SK-N-SH treated with all-trans-retinoic acid at 6 μM for 48 hours (cell line): ENCODE measurements at regions not wholly inside any gene's neighbourhood (a gene's known extent, or its start where the extent isn't known, plus 50 kb on each side); places are given as distances from the start of the nearest gene placed in this dataset.

Experiments used
- ATAC-seq: fragments of 200-7000 bp; cut with Tn5 transposase; 3 replicates; pipeline ENCODE4 v1.9.1; 2020; ENCODE audit warnings: mild to moderate bottlenecking, moderate library complexity
- ARNTL ChIP-seq: fragments of 450-650 bp; formaldehyde crosslinking; IDR thresholded peaks from 2 replicates; pipeline ENCODE4 v1.5.0; 2020; ENCODE audit warnings: low read depth, mild to moderate bottlenecking, moderate library complexity, borderline replicate concordance
- BACH2 ChIP-seq: fragments of 250-450 bp; sonication (Bioruptor Pico); IDR thresholded peaks from 2 replicates; pipeline ENCODE4 v1.9.0; 2021; ENCODE audit warnings: mild to moderate bottlenecking, borderline replicate concordance
- CSDC2 ChIP-seq: fragments of 250-450 bp; sonication (Bioruptor Pico); IDR thresholded peaks from 2 replicates; pipeline ENCODE4 v1.5.0; 2020; ENCODE audit warnings: mild to moderate bottlenecking, moderate library complexity
- ESRRG ChIP-seq: fragments of 250-450 bp; sonication (Bioruptor Pico); IDR thresholded peaks from 2 replicates; pipeline ENCODE4 v1.6.1; 2021; ENCODE audit warnings: mild to moderate bottlenecking
- GLIS3 ChIP-seq: fragments of 250-450 bp; sonication (Bioruptor Pico); IDR thresholded peaks from 2 replicates; pipeline ENCODE4 v1.5.0; 2020; ENCODE audit warnings: mild to moderate bottlenecking, moderate library complexity
- OSR1 ChIP-seq: fragments of 250-450 bp; sonication (Bioruptor Pico); IDR thresholded peaks from 2 replicates; pipeline ENCODE4 v1.8.0; 2022; ENCODE audit warnings: moderate library complexity, mild to moderate bottlenecking, inconsistent platforms
- PPARA ChIP-seq: fragments of 250-450 bp; sonication (Bioruptor Pico); IDR thresholded peaks from 2 replicates; pipeline ENCODE4 v1.5.0; 2020; ENCODE audit warnings: mild to moderate bottlenecking, borderline replicate concordance
- RARB ChIP-seq: fragments of 250-450 bp; sonication (Bioruptor Pico); IDR thresholded peaks from 2 replicates; pipeline ENCODE4 v1.8.0; 2021; ENCODE audit warnings: mild to moderate bottlenecking, moderate library complexity
- SNAI2 ChIP-seq: fragments of 250-450 bp; sonication (Bioruptor Pico); IDR thresholded peaks from 2 replicates; pipeline ENCODE4 v1.5.0; 2020; ENCODE audit warnings: mild to moderate bottlenecking, moderate library complexity
- TCF4 ChIP-seq: fragments of 250-450 bp; sonication (Bioruptor Pico); IDR thresholded peaks from 2 replicates; pipeline ENCODE4 v1.8.0; 2021; ENCODE audit warnings: mild to moderate bottlenecking, moderate library complexity, borderline replicate concordance
- TOX ChIP-seq: fragments of 250-450 bp; sonication (Bioruptor Pico); IDR thresholded peaks from 2 replicates; pipeline ENCODE4 v1.8.0; 2021; ENCODE audit warnings: mild to moderate bottlenecking, moderate library complexity, borderline replicate concordance
- ZC3H10 ChIP-seq: fragments of 250-450 bp; sonication (Bioruptor Pico); IDR thresholded peaks from 2 replicates; pipeline ENCODE4 v1.5.1; 2021; ENCODE audit warnings: mild to moderate bottlenecking, moderate library complexity
- ZFP3 ChIP-seq: fragments of 250-450 bp; sonication (Bioruptor Pico); IDR thresholded peaks from 2 replicates; pipeline ENCODE4 v1.5.0; 2020; ENCODE audit warnings: mild to moderate bottlenecking, moderate library complexity
- ZFP30 ChIP-seq: fragments of 450-650 bp; formaldehyde crosslinking; IDR thresholded peaks from 2 replicates; pipeline ENCODE4 v1.5.0; 2022; ENCODE audit warnings: mild to moderate bottlenecking, moderate library complexity
- ZNF565 ChIP-seq: fragments of 450-650 bp; formaldehyde crosslinking; conservative IDR thresholded peaks from 2 replicates; pipeline ENCODE4 v1.5.0; 2020; ENCODE audit warnings: low read depth, mild to moderate bottlenecking, moderate library complexity
- ZNF70 ChIP-seq: fragments of 450-650 bp; formaldehyde crosslinking; IDR thresholded peaks from 2 replicates; pipeline ENCODE4 v1.5.0; 2020; ENCODE audit warnings: mild to moderate bottlenecking, moderate library complexity
- TF ChIP-seq, protein P1 (sequence below): fragments of 250-450 bp; sonication (Bioruptor Pico); IDR thresholded peaks from 2 replicates; pipeline ENCODE4 v1.5.0; 2020; ENCODE audit warnings: mild to moderate bottlenecking, moderate library complexity
- TF ChIP-seq, protein P2 (sequence below): fragments of 250-450 bp; sonication (Bioruptor Pico); IDR thresholded peaks from 2 replicates; pipeline ENCODE4 v1.5.1; 2020; ENCODE audit warnings: low read depth, mild to moderate bottlenecking, moderate library complexity
- TF ChIP-seq, protein P3 (sequence below): fragments of 250-450 bp; sonication (Bioruptor Pico); IDR thresholded peaks from 2 replicates; pipeline ENCODE4 v1.8.0; 2021; ENCODE audit warnings: low read depth, mild to moderate bottlenecking, moderate library complexity, borderline replicate concordance
- TF ChIP-seq, protein P4 (sequence below): fragments of 250-450 bp; sonication (Bioruptor Pico); IDR thresholded peaks from 2 replicates; pipeline ENCODE4 v1.5.1; 2021; ENCODE audit warnings: mild to moderate bottlenecking, moderate library complexity
- TF ChIP-seq, protein P5 (sequence below): fragments of 250-450 bp; sonication (Bioruptor Pico); IDR thresholded peaks from 2 replicates; pipeline ENCODE4 v1.8.0; 2020; ENCODE audit warnings: mild to moderate bottlenecking, moderate library complexity, borderline replicate concordance

DNA sequence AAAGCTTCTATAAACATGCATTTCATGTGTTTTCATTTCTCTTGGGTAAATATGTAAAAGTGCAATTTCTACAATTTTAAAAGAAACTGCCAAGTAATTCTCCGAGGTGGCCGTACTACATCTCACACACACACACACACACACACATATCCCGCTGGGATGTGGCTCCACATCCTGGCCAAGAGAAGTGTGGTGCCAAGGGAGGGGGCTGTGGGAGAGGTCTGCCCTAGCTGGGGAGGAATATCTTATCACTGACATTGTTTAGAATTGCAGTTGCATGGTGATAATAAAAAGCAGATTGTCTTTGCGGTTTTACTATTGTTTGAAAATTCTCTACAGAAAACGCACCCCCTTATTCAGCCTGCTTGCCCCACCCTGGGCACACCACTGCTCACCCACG lies 558.4 kb downstream of the BNC2 start (continued):
- TF ChIP-seq, protein P1, sequence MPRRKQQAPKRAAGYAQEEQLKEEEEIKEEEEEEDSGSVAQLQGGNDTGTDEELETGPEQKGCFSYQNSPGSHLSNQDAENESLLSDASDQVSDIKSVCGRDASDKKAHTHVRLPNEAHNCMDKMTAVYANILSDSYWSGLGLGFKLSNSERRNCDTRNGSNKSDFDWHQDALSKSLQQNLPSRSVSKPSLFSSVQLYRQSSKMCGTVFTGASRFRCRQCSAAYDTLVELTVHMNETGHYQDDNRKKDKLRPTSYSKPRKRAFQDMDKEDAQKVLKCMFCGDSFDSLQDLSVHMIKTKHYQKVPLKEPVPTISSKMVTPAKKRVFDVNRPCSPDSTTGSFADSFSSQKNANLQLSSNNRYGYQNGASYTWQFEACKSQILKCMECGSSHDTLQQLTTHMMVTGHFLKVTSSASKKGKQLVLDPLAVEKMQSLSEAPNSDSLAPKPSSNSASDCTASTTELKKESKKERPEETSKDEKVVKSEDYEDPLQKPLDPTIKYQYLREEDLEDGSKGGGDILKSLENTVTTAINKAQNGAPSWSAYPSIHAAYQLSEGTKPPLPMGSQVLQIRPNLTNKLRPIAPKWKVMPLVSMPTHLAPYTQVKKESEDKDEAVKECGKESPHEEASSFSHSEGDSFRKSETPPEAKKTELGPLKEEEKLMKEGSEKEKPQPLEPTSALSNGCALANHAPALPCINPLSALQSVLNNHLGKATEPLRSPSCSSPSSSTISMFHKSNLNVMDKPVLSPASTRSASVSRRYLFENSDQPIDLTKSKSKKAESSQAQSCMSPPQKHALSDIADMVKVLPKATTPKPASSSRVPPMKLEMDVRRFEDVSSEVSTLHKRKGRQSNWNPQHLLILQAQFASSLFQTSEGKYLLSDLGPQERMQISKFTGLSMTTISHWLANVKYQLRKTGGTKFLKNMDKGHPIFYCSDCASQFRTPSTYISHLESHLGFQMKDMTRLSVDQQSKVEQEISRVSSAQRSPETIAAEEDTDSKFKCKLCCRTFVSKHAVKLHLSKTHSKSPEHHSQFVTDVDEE (CRISPR knock-in tag): no peak
- TF ChIP-seq ESRRG (CRISPR knock-in tag): no peak

DNA sequence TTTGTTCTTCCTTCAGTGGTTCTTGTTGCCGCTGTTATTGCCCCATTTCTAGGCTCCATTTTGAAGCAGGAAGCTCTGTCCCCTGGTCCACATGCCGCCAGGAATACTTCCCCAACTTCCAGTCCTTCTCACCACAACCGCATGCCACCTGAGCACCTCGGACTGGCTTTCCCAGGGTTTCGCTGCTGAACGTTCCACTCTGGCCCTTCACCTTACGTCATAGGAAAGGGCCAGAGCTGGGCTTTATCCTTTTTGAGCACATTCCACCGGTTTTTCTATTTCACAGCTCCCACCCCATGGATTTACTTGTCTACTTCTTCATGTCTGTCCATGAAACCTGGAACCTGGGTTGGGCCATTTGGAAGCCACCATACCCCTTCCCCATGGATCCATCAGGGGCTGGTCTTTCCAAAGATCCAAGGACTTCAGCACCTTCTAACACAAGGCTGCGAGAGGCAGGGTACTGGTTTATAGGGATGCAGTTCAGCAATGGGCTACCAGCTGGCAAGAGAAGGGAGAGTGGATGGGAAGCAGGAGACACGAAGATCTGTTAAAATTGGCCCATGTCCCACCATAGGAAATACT lies 557.4 kb downstream of the BNC2 start:
- ATAC-seq: no peak
- no peak for TF ChIP-seq RARB
- TF ChIP-seq TCF4: no peak
- TF ChIP-seq ZNF565 (CRISPR knock-in tag): no peak
- TF ChIP-seq ARNTL: no peak
- TF ChIP-seq, protein P1 (CRISPR knock-in tag): no peak
- no peak for TF ChIP-seq OSR1
- TF ChIP-seq BACH2 (CRISPR knock-in tag): no peak
- TF ChIP-seq ESRRG (CRISPR knock-in tag): no peak
- TF ChIP-seq ZC3H10 (CRISPR knock-in tag): no peak
- no peak for TF ChIP-seq ZNF70 (CRISPR knock-in tag)
- no peak for TF ChIP-seq ZFP30 (CRISPR knock-in tag)
- no peak for TF ChIP-seq SNAI2
- TF ChIP-seq, protein P2, sequence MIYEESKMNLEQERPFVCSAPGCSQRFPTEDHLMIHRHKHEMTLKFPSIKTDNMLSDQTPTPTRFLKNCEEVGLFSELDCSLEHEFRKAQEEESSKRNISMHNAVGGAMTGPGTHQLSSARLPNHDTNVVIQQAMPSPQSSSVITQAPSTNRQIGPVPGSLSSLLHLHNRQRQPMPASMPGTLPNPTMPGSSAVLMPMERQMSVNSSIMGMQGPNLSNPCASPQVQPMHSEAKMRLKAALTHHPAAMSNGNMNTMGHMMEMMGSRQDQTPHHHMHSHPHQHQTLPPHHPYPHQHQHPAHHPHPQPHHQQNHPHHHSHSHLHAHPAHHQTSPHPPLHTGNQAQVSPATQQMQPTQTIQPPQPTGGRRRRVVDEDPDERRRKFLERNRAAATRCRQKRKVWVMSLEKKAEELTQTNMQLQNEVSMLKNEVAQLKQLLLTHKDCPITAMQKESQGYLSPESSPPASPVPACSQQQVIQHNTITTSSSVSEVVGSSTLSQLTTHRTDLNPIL (CRISPR knock-in tag): no peak
- TF ChIP-seq, protein P3, sequence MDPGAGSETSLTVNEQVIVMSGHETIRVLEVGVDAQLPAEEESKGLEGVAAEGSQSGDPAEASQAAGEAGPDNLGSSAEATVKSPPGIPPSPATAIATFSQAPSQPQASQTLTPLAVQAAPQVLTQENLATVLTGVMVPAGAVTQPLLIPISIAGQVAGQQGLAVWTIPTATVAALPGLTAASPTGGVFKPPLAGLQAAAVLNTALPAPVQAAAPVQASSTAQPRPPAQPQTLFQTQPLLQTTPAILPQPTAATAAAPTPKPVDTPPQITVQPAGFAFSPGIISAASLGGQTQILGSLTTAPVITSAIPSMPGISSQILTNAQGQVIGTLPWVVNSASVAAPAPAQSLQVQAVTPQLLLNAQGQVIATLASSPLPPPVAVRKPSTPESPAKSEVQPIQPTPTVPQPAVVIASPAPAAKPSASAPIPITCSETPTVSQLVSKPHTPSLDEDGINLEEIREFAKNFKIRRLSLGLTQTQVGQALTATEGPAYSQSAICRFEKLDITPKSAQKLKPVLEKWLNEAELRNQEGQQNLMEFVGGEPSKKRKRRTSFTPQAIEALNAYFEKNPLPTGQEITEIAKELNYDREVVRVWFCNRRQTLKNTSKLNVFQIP (CRISPR knock-in tag): no peak
- TF ChIP-seq, protein P4, sequence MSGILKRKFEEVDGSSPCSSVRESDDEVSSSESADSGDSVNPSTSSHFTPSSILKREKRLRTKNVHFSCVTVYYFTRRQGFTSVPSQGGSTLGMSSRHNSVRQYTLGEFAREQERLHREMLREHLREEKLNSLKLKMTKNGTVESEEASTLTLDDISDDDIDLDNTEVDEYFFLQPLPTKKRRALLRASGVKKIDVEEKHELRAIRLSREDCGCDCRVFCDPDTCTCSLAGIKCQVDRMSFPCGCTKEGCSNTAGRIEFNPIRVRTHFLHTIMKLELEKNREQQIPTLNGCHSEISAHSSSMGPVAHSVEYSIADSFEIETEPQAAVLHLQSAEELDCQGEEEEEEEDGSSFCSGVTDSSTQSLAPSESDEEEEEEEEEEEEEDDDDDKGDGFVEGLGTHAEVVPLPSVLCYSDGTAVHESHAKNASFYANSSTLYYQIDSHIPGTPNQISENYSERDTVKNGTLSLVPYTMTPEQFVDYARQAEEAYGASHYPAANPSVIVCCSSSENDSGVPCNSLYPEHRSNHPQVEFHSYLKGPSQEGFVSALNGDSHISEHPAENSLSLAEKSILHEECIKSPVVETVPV (CRISPR knock-in tag): no peak
- TF ChIP-seq PPARA (CRISPR knock-in tag): no peak
- TF ChIP-seq GLIS3: no peak
- TF ChIP-seq TOX (CRISPR knock-in tag): no peak
- TF ChIP-seq ZFP3 (CRISPR knock-in tag): no peak

DNA sequence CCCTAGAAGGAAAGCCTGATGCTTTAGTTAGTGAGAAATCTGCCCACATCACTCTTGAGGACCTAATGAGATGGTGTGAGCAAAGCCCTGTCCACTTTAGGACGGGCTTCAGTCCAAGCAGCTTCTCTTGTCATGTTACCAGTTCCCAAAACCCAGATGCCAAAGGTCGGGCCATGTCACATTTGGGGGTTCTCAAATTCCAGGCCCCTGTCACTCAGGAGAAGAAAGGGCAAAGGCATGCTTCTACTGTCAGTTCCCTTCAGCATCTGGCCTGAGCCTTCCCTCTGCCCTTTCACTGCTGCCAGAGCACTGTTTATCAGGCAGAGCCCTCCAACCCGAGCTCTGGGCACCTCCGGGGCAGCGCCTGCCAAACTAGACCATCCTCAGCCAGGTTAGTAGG lies 556.0 kb downstream of the BNC2 start:
- TF ChIP-seq, protein P5, sequence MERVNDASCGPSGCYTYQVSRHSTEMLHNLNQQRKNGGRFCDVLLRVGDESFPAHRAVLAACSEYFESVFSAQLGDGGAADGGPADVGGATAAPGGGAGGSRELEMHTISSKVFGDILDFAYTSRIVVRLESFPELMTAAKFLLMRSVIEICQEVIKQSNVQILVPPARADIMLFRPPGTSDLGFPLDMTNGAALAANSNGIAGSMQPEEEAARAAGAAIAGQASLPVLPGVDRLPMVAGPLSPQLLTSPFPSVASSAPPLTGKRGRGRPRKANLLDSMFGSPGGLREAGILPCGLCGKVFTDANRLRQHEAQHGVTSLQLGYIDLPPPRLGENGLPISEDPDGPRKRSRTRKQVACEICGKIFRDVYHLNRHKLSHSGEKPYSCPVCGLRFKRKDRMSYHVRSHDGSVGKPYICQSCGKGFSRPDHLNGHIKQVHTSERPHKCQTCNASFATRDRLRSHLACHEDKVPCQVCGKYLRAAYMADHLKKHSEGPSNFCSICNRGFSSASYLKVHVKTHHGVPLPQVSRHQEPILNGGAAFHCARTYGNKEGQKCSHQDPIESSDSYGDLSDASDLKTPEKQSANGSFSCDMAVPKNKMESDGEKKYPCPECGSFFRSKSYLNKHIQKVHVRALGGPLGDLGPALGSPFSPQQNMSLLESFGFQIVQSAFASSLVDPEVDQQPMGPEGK (CRISPR knock-in tag): no peak
- TF ChIP-seq, protein P2 (CRISPR knock-in tag): no peak
- TF ChIP-seq, protein P4 (CRISPR knock-in tag): no peak
- no peak for TF ChIP-seq BACH2 (CRISPR knock-in tag)
- TF ChIP-seq TCF4: no peak
- TF ChIP-seq, protein P3 (CRISPR knock-in tag): no peak
- TF ChIP-seq CSDC2: no peak
- no peak for TF ChIP-seq ZFP3 (CRISPR knock-in tag)
- TF ChIP-seq ZNF70 (CRISPR knock-in tag): no peak
- no peak for ATAC-seq
